ENCODE measurements at regions not wholly inside any gene's neighbourhood (a gene's known extent, or its start where the extent isn't known, plus 50 kb on each side); places are given as distances from the start of the nearest gene placed in this dataset.

- no peak for TF ChIP-seq GATA3 (IDR thresholded peaks at IDR 0.05; ENCODE audit: low read depth, low read length)
- TF ChIP-seq GATA2 (IDR thresholded peaks at IDR 0.05; ENCODE audit: low read depth, low read length): no peak
Observed at GRCh38 chr22:22977479-22978200, 90.0 kb downstream of the IGLL5 start.

All from SH-SY5Y (cell line).